GM18511 (cell line): ENCODE measurements at regions not wholly inside any gene's neighbourhood (a gene's known extent, or its start where the extent isn't known, plus 50 kb on each side); places are given as distances from the start of the nearest gene placed in this dataset.

Experiments
- ATAC-seq: cut with Tn5 transposase; IDR thresholded peaks from one replicate; pipeline ENCODE4 v1.9.1; 2021; ENCODE audit warnings: mild to moderate bottlenecking, moderate library complexity; ENCODE audit not compliant: unreplicated experiment

- ATAC-seq: no peak
These were observed 406.5 kb upstream of the SUCLG2 start for GRCh38 chr3:68060910-68061309.

GRCh38 chr3:68060191-68060590, 405.8 kb upstream of the SUCLG2 start:
- no peak for ATAC-seq

GRCh38 chr3:68059628-68060152, 405.3 kb upstream of the SUCLG2 start:
- no peak for ATAC-seq

- no peak for ATAC-seq
These were observed 403.4 kb upstream of the SUCLG2 start for GRCh38 chr3:68057637-68058320.

GRCh38 chr3:68056556-68056955, 402.1 kb upstream of the SUCLG2 start:
- ATAC-seq: no peak

GRCh38 chr3:68055215-68055614, 400.8 kb upstream of the SUCLG2 start:
- ATAC-seq: no peak

- ATAC-seq: no peak
These were observed 395.4 kb upstream of the SUCLG2 start for GRCh38 chr3:68049776-68050175.

- no peak for ATAC-seq
These were observed 391.6 kb upstream of the SUCLG2 start for GRCh38 chr3:68045976-68046375.

- ATAC-seq: no peak
These were observed 379.5 kb upstream of the SUCLG2 start for GRCh38 chr3:68033867-68034266.

GRCh38 chr3:68032209-68032608, 377.8 kb upstream of the SUCLG2 start:
- ATAC-seq: no peak

GRCh38 chr3:68025189-68025588, 370.8 kb upstream of the SUCLG2 start:
- ATAC-seq: no peak

- ATAC-seq: no peak
These were observed 365.5 kb upstream of the SUCLG2 start for GRCh38 chr3:68019876-68020275.

GRCh38 chr3:68018275-68018674, 363.9 kb upstream of the SUCLG2 start:
- no peak for ATAC-seq

GRCh38 chr3:68017069-68017468, 362.7 kb upstream of the SUCLG2 start:
- ATAC-seq: no peak

- no peak for ATAC-seq
These were observed 355.5 kb upstream of the SUCLG2 start for GRCh38 chr3:68009900-68010299.

GRCh38 chr3:68007621-68008226, 353.3 kb upstream of the SUCLG2 start:
- no peak for ATAC-seq

GRCh38 chr3:68006646-68007045, 352.2 kb upstream of the SUCLG2 start:
- no peak for ATAC-seq

- no peak for ATAC-seq
These were observed 349.7 kb upstream of the SUCLG2 start for GRCh38 chr3:68004091-68004490.

GRCh38 chr3:67998281-67998680, 343.9 kb upstream of the SUCLG2 start:
- no peak for ATAC-seq

GRCh38 chr3:67995206-67995605, 340.8 kb upstream of the SUCLG2 start:
- ATAC-seq: no peak

- no peak for ATAC-seq
These were observed 332.3 kb upstream of the SUCLG2 start for GRCh38 chr3:67986706-67987105.

GRCh38 chr3:67983166-67983565, 328.8 kb upstream of the SUCLG2 start:
- ATAC-seq: no peak

GRCh38 chr3:67981077-67981476, 326.7 kb upstream of the SUCLG2 start:
- ATAC-seq: no peak
